ENCODE measurements at regions not wholly inside any gene's neighbourhood (a gene's known extent, or its start where the extent isn't known, plus 50 kb on each side); places are given as distances from the start of the nearest gene placed in this dataset.

GRCh38 chr17:55661256-55661758, 61.4 kb downstream of the TMEM100 start:
- Histone ChIP-seq H3K79me2 (ENCODE audit: control insufficient read depth, insufficient read depth, low read length) (no peaks in the 10 kb centered on the region), H3K36me3 (ENCODE audit: control insufficient read depth in 2 of 2, extremely low read depth in 1 of 2, insufficient read depth in 2 of 2, low read length in 2 of 2) (no peaks in the 10 kb centered on the region), H3K9me3 (ENCODE audit: control insufficient read depth, low read depth, low read length) (no peaks in the 10 kb centered on the region), H3K4me2 (ENCODE audit: control insufficient read depth, extremely low read depth, insufficient read depth, low read depth, low read length) (no peak overlapping the region), H3K9me1 (ENCODE audit: control insufficient read depth, extremely low read depth, insufficient read depth, low read length) (no peaks in the 10 kb centered on the region), H3K4me1 (ENCODE audit: control insufficient read depth, extremely low read depth, insufficient read depth, low read length) (no peaks in the 10 kb centered on the region), H3K4me3 (ENCODE audit: control insufficient read depth in 2 of 3, extremely low read depth in 1 of 3, insufficient read depth in 2 of 3, low read depth in 1 of 3, low read length in 3 of 3) (no peak overlapping the region), H2AFZ (ENCODE audit: control insufficient read depth, low read length) (no peak overlapping the region), H3K9ac (ENCODE audit: control insufficient read depth, extremely low read depth, insufficient read depth, low read length) (no peak overlapping the region), H3K27ac (ENCODE audit: control insufficient read depth, insufficient read depth, low read length) (no peak overlapping the region), H3K27me3 (ENCODE audit: control insufficient read depth, extremely low read depth, insufficient read depth, low read length) (no peaks in the 10 kb centered on the region), H4K20me1 (ENCODE audit: control insufficient read depth, extremely low read depth, insufficient read depth, low read length) (no peaks in the 10 kb centered on the region)
- TF ChIP-seq EZH2 (IDR thresholded peaks at IDR 0.05; ENCODE audit: low read length) = no peak
- TF ChIP-seq CTCF (optimal IDR thresholded peaks at IDR 0.05 in 1 of 3, IDR thresholded peaks at IDR 0.05 in 1 of 3, conservative IDR thresholded peaks at IDR 0.05 in 1 of 3; ENCODE audit: extremely low read depth in 1 of 3, insufficient read depth in 2 of 3, low read length in 3 of 3) = no peak
- DNase-seq (ENCODE audit: low read depth, low spot score) (no peak), FAIRE-seq (no peak)
- dilution Hi-C loops (cut with MboI; ENCODE audit: extremely low pct_ligation_motif_present, low sequenced_read_pairs) = no loop called here

- Histone ChIP-seq H3K27ac (ENCODE audit: control insufficient read depth, insufficient read depth, low read length) (no peak overlapping the region), H3K9me3 (ENCODE audit: control insufficient read depth, low read depth, low read length) (no peaks in the 10 kb centered on the region), H3K27me3 (ENCODE audit: control insufficient read depth, extremely low read depth, insufficient read depth, low read length) (no peaks in the 10 kb centered on the region), H3K9ac (ENCODE audit: control insufficient read depth, extremely low read depth, insufficient read depth, low read length) (no peak overlapping the region), H4K20me1 (ENCODE audit: control insufficient read depth, extremely low read depth, insufficient read depth, low read length) (no peaks in the 10 kb centered on the region), H3K9me1 (ENCODE audit: control insufficient read depth, extremely low read depth, insufficient read depth, low read length) (no peaks in the 10 kb centered on the region), H3K4me3 (ENCODE audit: control insufficient read depth in 2 of 3, extremely low read depth in 1 of 3, insufficient read depth in 2 of 3, low read depth in 1 of 3, low read length in 3 of 3) (no peak overlapping the region), H2AFZ (ENCODE audit: control insufficient read depth, low read length) (no peak overlapping the region), H3K4me1 (ENCODE audit: control insufficient read depth, extremely low read depth, insufficient read depth, low read length) (no peaks in the 10 kb centered on the region), H3K79me2 (ENCODE audit: control insufficient read depth, insufficient read depth, low read length) (no peaks in the 10 kb centered on the region), H3K4me2 (ENCODE audit: control insufficient read depth, extremely low read depth, insufficient read depth, low read depth, low read length) (no peak overlapping the region), H3K36me3 (ENCODE audit: control insufficient read depth in 2 of 2, extremely low read depth in 1 of 2, insufficient read depth in 2 of 2, low read length in 2 of 2) (no peaks in the 10 kb centered on the region)
- DNase-seq (ENCODE audit: low read depth, low spot score) = no peak
- dilution Hi-C loops (cut with MboI; ENCODE audit: extremely low pct_ligation_motif_present, low sequenced_read_pairs) = no loop called here
- FAIRE-seq = no peak
- no peak for TF ChIP-seq EZH2 (IDR thresholded peaks at IDR 0.05; ENCODE audit: low read length)
- TF ChIP-seq CTCF (optimal IDR thresholded peaks at IDR 0.05 in 1 of 3, IDR thresholded peaks at IDR 0.05 in 1 of 3, conservative IDR thresholded peaks at IDR 0.05 in 1 of 3; ENCODE audit: extremely low read depth in 1 of 3, insufficient read depth in 2 of 3, low read length in 3 of 3) = no peak
Measured at GRCh38 chr17:55660178-55660886, 62.3 kb downstream of the TMEM100 start.

All from keratinocyte (primary cell).